Neural cell (in vitro differentiated cells): ENCODE measurements at regions not wholly inside any gene's neighbourhood (a gene's known extent, or its start where the extent isn't known, plus 50 kb on each side); places are given as distances from the start of the nearest gene placed in this dataset.

Experiments
- H2AFZ ChIP-seq: fragments of 200-600, 300-800 bp; sonication (generic), shearing (Covaris generic); 2 replicates; pipeline ENCODE4 v1.6.0; 2014; ENCODE audit warnings: low read depth, mild to moderate bottlenecking, antibody characterized with exemption, low read length, moderate library complexity
- H3F3A ChIP-seq: fragments of 200-600 bp; shearing (Covaris generic); 2 replicates; pipeline ENCODE4 v1.6.1; 2016; ENCODE audit warnings: mild to moderate bottlenecking, moderate library complexity, mixed read lengths, antibody characterized with exemption, low read length; ENCODE audit not compliant: insufficient read depth, poor library complexity, severe bottlenecking
- H3K27ac ChIP-seq: fragments of 200-600, 300-800 bp; sonication (generic), shearing (Covaris generic); 2 replicates; pipeline ENCODE4 v1.5.1; 2014; ENCODE audit warnings: mild to moderate bottlenecking, low read length, moderate library complexity
- H3K27me3 ChIP-seq: fragments of 300-800, 200-600 bp; sonication (generic), shearing (Covaris generic); 2 replicates; pipeline ENCODE4 v1.6.0; 2014; ENCODE audit warnings: mild to moderate bottlenecking, low read depth, low read length, moderate library complexity; ENCODE audit not compliant: insufficient read depth
- H3K36me3 ChIP-seq: fragments of 300-800, 200-600 bp; sonication (generic), shearing (Covaris generic); 2 replicates; pipeline ENCODE4 v1.5.1; 2014; ENCODE audit warnings: mild to moderate bottlenecking, antibody characterized with exemption, low read length, moderate library complexity; ENCODE audit not compliant: insufficient read depth
- H3K4me2 ChIP-seq: fragments of 300-800, 200-600 bp; sonication (generic), shearing (Covaris generic); 2 replicates; pipeline ENCODE4 v1.6.0; 2014; ENCODE audit warnings: mild to moderate bottlenecking, low read length
- H3K4me3 ChIP-seq: fragments of 300-800, 200-600 bp; sonication (generic), shearing (Covaris generic); 2 replicates; pipeline ENCODE4 v1.5.1; 2014; ENCODE audit warnings: mild to moderate bottlenecking, low read length, moderate library complexity
- H3K79me2 ChIP-seq: fragments of 200-600 bp; shearing (Covaris generic); replicated peaks from 2 replicates; pipeline ENCODE4 v1.6.0; 2014; ENCODE audit warnings: mild to moderate bottlenecking, low read length, moderate library complexity; ENCODE audit not compliant: insufficient read depth
- H3K9ac ChIP-seq: fragments of 300-800, 200-600 bp; sonication (generic), shearing (Covaris generic); 2 replicates; pipeline ENCODE4 v1.6.1; 2016; ENCODE audit warnings: mild to moderate bottlenecking, low read length, mixed read lengths
- H3K9me2 ChIP-seq: fragments of 200-600 bp; shearing (Covaris generic); 2 replicates; pipeline ENCODE4 v1.6.1; 2016; ENCODE audit warnings: mild to moderate bottlenecking, low read length, mixed read lengths; ENCODE audit not compliant: insufficient read depth
- H3K9me3 ChIP-seq: fragments of 200-600, 300-800 bp; sonication (generic), shearing (Covaris generic); 2 replicates; pipeline ENCODE4 v1.6.1; 2016; ENCODE audit warnings: mild to moderate bottlenecking, mixed run types, low read length, moderate library complexity, mixed read lengths
- H4K20me1 ChIP-seq: fragments of 200-600 bp; shearing (Covaris generic); 2 replicates; pipeline ENCODE4 v1.6.1; 2016; ENCODE audit warnings: mild to moderate bottlenecking, mixed run types; ENCODE audit not compliant: insufficient read depth
- EP300 ChIP-seq: fragments of 450-650 bp; conservative IDR thresholded peaks from 2 replicates; pipeline ENCODE4 v1.6.1; 2014; ENCODE audit warnings: antibody characterized with exemption, mild to moderate bottlenecking, moderate library complexity; ENCODE audit not compliant: poor library complexity, severe bottlenecking
- EZH2 ChIP-seq: fragments of 200-600, 300-800 bp; shearing (Covaris generic), sonication (generic); IDR thresholded peaks from 2 replicates; pipeline ENCODE4 v1.6.1; 2014; ENCODE audit warnings: antibody characterized with exemption, low read length, borderline replicate concordance, mild to moderate bottlenecking; ENCODE audit not compliant: insufficient read depth, poor library complexity, severe bottlenecking
- MXI1 ChIP-seq: fragments of 450-650 bp; conservative IDR thresholded peaks from 2 replicates; pipeline ENCODE4 v1.6.1; 2014; ENCODE audit warnings: antibody characterized with exemption, mild to moderate bottlenecking; ENCODE audit not compliant: poor library complexity, severe bottlenecking
- POLR2AphosphoS5 ChIP-seq: IDR thresholded peaks from 2 replicates; pipeline ENCODE4 v1.6.1; 2012
- RAD21 ChIP-seq: fragments of 450-650 bp; conservative IDR thresholded peaks from 2 replicates; pipeline ENCODE4 v1.6.1; 2014; ENCODE audit warnings: antibody characterized with exemption, mild to moderate bottlenecking, moderate library complexity
- SMC3 ChIP-seq: fragments of 450-650 bp; conservative IDR thresholded peaks from 2 replicates; pipeline ENCODE4 v1.6.1; 2014; ENCODE audit warnings: antibody characterized with exemption, mild to moderate bottlenecking, moderate library complexity; ENCODE audit not compliant: poor library complexity
- TAF1 ChIP-seq: IDR thresholded peaks from 2 replicates; pipeline ENCODE4 v1.6.1; 2012; ENCODE audit warnings: low read depth
- TF ChIP-seq, protein P1 (sequence below): IDR thresholded peaks from 2 replicates; pipeline ENCODE4 v1.6.1; 2012; ENCODE audit warnings: borderline replicate concordance
- TF ChIP-seq, protein P2 (sequence below): fragments of 450-650 bp; IDR thresholded peaks from 2 replicates; pipeline ENCODE4 v1.5.1; 2014; ENCODE audit warnings: antibody characterized with exemption, mild to moderate bottlenecking, moderate library complexity; ENCODE audit not compliant: poor library complexity, severe bottlenecking

- H3K9me2 ChIP-seq, result no peaks in the 10 kb centered on the region
- no peaks in the 10 kb centered on the region for H3K36me3 ChIP-seq
- TF ChIP-seq, protein P1, sequence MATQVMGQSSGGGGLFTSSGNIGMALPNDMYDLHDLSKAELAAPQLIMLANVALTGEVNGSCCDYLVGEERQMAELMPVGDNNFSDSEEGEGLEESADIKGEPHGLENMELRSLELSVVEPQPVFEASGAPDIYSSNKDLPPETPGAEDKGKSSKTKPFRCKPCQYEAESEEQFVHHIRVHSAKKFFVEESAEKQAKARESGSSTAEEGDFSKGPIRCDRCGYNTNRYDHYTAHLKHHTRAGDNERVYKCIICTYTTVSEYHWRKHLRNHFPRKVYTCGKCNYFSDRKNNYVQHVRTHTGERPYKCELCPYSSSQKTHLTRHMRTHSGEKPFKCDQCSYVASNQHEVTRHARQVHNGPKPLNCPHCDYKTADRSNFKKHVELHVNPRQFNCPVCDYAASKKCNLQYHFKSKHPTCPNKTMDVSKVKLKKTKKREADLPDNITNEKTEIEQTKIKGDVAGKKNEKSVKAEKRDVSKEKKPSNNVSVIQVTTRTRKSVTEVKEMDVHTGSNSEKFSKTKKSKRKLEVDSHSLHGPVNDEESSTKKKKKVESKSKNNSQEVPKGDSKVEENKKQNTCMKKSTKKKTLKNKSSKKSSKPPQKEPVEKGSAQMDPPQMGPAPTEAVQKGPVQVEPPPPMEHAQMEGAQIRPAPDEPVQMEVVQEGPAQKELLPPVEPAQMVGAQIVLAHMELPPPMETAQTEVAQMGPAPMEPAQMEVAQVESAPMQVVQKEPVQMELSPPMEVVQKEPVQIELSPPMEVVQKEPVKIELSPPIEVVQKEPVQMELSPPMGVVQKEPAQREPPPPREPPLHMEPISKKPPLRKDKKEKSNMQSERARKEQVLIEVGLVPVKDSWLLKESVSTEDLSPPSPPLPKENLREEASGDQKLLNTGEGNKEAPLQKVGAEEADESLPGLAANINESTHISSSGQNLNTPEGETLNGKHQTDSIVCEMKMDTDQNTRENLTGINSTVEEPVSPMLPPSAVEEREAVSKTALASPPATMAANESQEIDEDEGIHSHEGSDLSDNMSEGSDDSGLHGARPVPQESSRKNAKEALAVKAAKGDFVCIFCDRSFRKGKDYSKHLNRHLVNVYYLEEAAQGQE, result no peak
- TF ChIP-seq, protein P2, sequence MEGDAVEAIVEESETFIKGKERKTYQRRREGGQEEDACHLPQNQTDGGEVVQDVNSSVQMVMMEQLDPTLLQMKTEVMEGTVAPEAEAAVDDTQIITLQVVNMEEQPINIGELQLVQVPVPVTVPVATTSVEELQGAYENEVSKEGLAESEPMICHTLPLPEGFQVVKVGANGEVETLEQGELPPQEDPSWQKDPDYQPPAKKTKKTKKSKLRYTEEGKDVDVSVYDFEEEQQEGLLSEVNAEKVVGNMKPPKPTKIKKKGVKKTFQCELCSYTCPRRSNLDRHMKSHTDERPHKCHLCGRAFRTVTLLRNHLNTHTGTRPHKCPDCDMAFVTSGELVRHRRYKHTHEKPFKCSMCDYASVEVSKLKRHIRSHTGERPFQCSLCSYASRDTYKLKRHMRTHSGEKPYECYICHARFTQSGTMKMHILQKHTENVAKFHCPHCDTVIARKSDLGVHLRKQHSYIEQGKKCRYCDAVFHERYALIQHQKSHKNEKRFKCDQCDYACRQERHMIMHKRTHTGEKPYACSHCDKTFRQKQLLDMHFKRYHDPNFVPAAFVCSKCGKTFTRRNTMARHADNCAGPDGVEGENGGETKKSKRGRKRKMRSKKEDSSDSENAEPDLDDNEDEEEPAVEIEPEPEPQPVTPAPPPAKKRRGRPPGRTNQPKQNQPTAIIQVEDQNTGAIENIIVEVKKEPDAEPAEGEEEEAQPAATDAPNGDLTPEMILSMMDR, result no peak
- TF ChIP-seq SMC3, result no peak
- no peak for TF ChIP-seq RAD21
- no peak for TF ChIP-seq POLR2AphosphoS5
- no peak for TF ChIP-seq MXI1
- no peak for TF ChIP-seq TAF1
- no peaks in the 10 kb centered on the region for H4K20me1 ChIP-seq
- no peak overlapping the region for H3K4me3 ChIP-seq
- no peak overlapping the region for H3K9ac ChIP-seq
- no peak overlapping the region for H3K4me2 ChIP-seq
- H3K79me2 ChIP-seq, result no peaks in the 10 kb centered on the region
- no peaks in the 10 kb centered on the region for H3K9me3 ChIP-seq
- H3K27me3 ChIP-seq, result no peaks in the 10 kb centered on the region
- no peaks in the 10 kb centered on the region for H3F3A ChIP-seq
- H3K27ac ChIP-seq, result no peak overlapping the region
- H2AFZ ChIP-seq, result no peak overlapping the region
Observed at GRCh38 chr14:35989736-35990135, 163.6 kb downstream of the BRMS1L start.

- Histone ChIP-seq H3K36me3 (no peaks in the 10 kb centered on the region), H3K9ac (no peak overlapping the region), H3K4me2 (no peak overlapping the region), H4K20me1 (no peaks in the 10 kb centered on the region), H3K27me3 (no peaks in the 10 kb centered on the region), H3K9me3 (no peaks in the 10 kb centered on the region), H3K9me2 (no peaks in the 10 kb centered on the region), H3K4me3 (no peak overlapping the region), H3K27ac (no peak overlapping the region), H3F3A (no peaks in the 10 kb centered on the region), H3K79me2 (no peaks in the 10 kb centered on the region), H2AFZ (no peak overlapping the region)
- TF ChIP-seq, protein P1, result no peak
- TF ChIP-seq MXI1, result no peak
- TF ChIP-seq TAF1, result no peak
- TF ChIP-seq, protein P2, result no peak
- no peak for TF ChIP-seq RAD21
- TF ChIP-seq POLR2AphosphoS5, result no peak
- no peak for TF ChIP-seq EP300
- TF ChIP-seq SMC3, result no peak
- no peak for TF ChIP-seq EZH2
Observed at GRCh38 chr14:35988972-35989690, 163.0 kb downstream of the BRMS1L start.
